NB4 (cell line): ENCODE measurements at regions not wholly inside any gene's neighbourhood (a gene's known extent, or its start where the extent isn't known, plus 50 kb on each side); places are given as distances from the start of the nearest gene placed in this dataset.

ENCODE experiments used
- DNase-seq: peaks from one replicate; pipeline ENCODE4 v3.0.0; 2010; ENCODE audit warnings: low read depth
- H3K4me3 ChIP-seq: one replicate; pipeline ENCODE4 v1.5.1; 2011; ENCODE audit warnings: mild to moderate bottlenecking, low read depth, low read length, moderate library complexity
- MYC ChIP-seq: IDR thresholded peaks from 2 replicates; pipeline ENCODE4 v1.6.1; 2011; ENCODE audit warnings: low read depth, low read length
- POLR2A ChIP-seq: IDR thresholded peaks from 2 replicates; pipeline ENCODE4 v1.6.1; 2011; ENCODE audit warnings: mild to moderate bottlenecking; ENCODE audit not compliant: insufficient read length; ENCODE audit errors: extremely low read depth
- TF ChIP-seq, protein P1 (sequence below): IDR thresholded peaks from one replicate; pipeline ENCODE4 v1.5.1; 2012; ENCODE audit warnings: low read depth, low read length
- TF ChIP-seq, protein P2 (sequence below): IDR thresholded peaks from 2 replicates; pipeline ENCODE4 v1.6.1; 2011; ENCODE audit warnings: low read depth, low read length

DNA sequence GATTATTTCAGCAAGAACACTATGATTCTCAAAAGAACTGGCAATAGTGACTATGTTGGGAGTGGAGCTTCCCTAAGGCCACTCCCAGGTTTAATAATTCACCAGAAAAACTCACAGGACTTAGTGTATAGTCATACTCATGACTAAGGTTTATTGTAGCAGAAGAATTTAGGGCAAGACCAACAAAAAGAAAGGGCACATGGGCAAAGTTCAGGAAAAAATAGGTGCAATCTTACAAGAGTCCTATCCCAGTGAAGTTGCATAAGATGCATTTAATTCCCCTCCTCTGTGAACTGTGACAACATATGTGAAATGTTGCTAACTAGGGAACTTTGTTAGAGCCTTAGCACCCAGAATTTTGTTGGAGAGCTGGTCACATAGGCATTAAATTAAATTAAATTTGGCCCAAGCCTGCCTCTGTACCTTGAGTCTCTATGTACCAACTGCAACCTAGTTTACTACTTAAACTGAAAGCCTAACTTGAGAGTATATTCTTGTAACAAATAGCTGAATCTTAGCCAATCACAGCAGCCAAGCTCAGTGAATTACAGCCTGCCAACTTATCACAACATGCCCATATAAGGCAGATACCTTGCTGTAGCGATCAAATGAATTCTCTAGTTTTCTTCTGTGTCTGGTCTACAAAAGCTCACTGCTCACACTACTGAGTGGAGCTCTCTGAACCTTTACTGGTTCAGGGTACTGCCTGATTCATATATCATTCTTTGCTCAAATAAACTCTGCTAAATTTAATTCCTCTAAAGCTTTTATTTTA, 386.2 kb upstream of the ARHGEF26 start:
- TF ChIP-seq, protein P1, sequence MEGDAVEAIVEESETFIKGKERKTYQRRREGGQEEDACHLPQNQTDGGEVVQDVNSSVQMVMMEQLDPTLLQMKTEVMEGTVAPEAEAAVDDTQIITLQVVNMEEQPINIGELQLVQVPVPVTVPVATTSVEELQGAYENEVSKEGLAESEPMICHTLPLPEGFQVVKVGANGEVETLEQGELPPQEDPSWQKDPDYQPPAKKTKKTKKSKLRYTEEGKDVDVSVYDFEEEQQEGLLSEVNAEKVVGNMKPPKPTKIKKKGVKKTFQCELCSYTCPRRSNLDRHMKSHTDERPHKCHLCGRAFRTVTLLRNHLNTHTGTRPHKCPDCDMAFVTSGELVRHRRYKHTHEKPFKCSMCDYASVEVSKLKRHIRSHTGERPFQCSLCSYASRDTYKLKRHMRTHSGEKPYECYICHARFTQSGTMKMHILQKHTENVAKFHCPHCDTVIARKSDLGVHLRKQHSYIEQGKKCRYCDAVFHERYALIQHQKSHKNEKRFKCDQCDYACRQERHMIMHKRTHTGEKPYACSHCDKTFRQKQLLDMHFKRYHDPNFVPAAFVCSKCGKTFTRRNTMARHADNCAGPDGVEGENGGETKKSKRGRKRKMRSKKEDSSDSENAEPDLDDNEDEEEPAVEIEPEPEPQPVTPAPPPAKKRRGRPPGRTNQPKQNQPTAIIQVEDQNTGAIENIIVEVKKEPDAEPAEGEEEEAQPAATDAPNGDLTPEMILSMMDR = no peak
- TF ChIP-seq MYC (no peak), POLR2A (no peak)
- TF ChIP-seq, protein P2, sequence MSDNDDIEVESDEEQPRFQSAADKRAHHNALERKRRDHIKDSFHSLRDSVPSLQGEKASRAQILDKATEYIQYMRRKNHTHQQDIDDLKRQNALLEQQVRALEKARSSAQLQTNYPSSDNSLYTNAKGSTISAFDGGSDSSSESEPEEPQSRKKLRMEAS = no peak
- DNase-seq = no peak
- H3K4me3 ChIP-seq = no peak overlapping the region

DNA sequence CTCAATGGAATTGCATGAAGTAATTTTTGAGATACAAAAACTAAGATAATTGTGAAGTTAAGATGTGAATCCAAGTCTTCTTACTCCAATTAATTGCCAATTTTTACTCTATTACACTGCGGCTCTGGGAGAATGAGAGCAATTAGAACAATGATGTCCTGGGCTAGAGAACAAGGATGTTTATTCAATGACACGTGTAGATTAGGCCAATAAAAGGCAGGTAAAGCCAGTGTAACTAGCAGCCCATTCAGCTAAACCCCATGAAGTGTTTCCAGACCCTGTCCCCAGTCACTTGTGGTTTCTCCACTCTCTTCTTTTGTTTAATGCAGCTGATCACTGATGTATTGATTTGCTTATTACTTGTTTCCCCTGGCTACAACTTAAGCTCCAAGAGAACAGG, 381.1 kb upstream of the ARHGEF26 start:
- no peak overlapping the region for H3K4me3 ChIP-seq
- TF ChIP-seq, protein P2 = no peak
- TF ChIP-seq, protein P1 = no peak
- TF ChIP-seq MYC (no peak), POLR2A (no peak)
- DNase-seq = no peak

DNA sequence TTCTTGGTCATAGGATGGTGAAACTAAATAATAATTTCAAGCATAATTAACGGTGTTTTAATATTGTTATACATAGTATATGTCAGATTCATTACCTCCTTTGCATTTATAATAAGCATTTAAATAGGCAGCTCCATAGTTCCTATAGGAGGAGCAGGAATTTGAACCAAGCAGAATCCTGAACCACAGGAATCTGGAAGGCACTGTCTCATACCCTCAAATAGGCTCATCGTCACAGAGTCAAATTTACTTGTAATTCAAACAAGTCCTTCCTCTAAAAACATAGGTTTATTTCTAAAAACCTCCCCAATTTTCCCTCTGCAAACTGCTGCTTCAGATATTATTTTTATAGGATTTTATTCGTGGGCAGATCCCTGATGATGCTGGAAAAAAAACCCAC, 376.3 kb upstream of the ARHGEF26 start:
- DNase-seq = no peak
- TF ChIP-seq, protein P2 = no peak
- TF ChIP-seq MYC = no peak
- TF ChIP-seq, protein P1 = no peak
- no peak overlapping the region for H3K4me3 ChIP-seq

DNA sequence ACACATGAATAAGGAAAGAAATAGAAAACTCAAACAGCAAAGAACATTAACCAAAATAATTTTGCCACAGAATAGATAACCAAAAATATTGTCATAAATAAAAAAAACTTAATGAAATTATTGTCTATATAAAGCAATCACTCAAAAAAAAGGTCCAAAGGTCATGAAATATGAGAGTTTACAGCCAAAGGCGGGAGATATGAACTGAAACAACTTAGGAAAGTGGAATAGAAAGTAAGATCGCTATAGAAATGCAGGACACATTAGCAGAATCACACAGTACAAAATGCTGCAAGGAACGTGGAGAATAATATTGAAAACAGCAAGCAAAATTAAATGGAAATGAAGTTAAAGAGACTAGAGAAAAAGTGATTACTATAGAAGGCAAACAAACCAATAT, 375.0 kb upstream of the ARHGEF26 start:
- no peak overlapping the region for H3K4me3 ChIP-seq
- TF ChIP-seq MYC (no peak), POLR2A (no peak)
- TF ChIP-seq, protein P1 = no peak
- TF ChIP-seq, protein P2 = no peak
- no peak for DNase-seq

DNA sequence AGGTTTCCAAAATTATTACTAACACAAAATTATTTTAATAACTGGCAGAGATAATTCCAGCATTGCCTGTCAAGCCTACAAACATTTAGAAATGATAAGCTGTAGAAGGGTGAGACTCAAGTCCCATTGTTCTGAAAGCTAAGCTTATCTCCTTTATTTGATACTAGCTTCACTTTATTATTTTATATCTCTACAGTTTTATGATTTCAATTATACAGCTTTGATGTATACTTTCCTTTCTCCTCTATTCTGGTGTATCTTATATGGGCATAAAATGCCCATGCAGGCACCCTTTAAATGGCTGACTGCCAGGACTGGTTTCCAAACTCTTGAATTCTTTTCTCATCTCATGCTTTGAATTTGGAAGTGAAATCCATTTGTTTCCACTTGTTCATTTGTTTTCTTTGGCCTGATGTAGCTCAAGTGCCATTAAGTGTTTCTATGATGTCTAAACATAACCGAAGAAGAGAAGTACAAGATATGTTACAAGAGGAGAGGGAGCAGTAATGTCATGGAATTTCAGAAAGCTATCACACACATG, 372.1 kb upstream of the ARHGEF26 start:
- no peak overlapping the region for H3K4me3 ChIP-seq
- no peak for DNase-seq
- TF ChIP-seq MYC = no peak
- TF ChIP-seq, protein P2 = no peak
- TF ChIP-seq POLR2A = no peak
- TF ChIP-seq, protein P1 = no peak
